ENCODE measurements at regions not wholly inside any gene's neighbourhood (a gene's known extent, or its start where the extent isn't known, plus 50 kb on each side); places are given as distances from the start of the nearest gene placed in this dataset.

- TF ChIP-seq CTCF (IDR thresholded peaks at IDR 0.05), result no peak
- no peak for TF ChIP-seq POLR2A (IDR thresholded peaks at IDR 0.05)
Measured at GRCh38 chr2:217491271-217491670, 511.5 kb downstream of the TNS1 start.
